ENCODE measurements at regions not wholly inside any gene's neighbourhood (a gene's known extent, or its start where the extent isn't known, plus 50 kb on each side); places are given as distances from the start of the nearest gene placed in this dataset.
"Not testable (repeated sequence)": the region's sequence is repeated elsewhere in the genome, so short reads cannot be mapped to it uniquely, and the experiment has no call there.

- TF ChIP-seq, protein P1, sequence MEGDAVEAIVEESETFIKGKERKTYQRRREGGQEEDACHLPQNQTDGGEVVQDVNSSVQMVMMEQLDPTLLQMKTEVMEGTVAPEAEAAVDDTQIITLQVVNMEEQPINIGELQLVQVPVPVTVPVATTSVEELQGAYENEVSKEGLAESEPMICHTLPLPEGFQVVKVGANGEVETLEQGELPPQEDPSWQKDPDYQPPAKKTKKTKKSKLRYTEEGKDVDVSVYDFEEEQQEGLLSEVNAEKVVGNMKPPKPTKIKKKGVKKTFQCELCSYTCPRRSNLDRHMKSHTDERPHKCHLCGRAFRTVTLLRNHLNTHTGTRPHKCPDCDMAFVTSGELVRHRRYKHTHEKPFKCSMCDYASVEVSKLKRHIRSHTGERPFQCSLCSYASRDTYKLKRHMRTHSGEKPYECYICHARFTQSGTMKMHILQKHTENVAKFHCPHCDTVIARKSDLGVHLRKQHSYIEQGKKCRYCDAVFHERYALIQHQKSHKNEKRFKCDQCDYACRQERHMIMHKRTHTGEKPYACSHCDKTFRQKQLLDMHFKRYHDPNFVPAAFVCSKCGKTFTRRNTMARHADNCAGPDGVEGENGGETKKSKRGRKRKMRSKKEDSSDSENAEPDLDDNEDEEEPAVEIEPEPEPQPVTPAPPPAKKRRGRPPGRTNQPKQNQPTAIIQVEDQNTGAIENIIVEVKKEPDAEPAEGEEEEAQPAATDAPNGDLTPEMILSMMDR (conservative IDR thresholded peaks at IDR 0.05; ENCODE audit: low read depth, low read length): no peak
- TF ChIP-seq EZH2 (IDR thresholded peaks at IDR 0.05; ENCODE audit: borderline replicate concordance, low read depth, low read length, poor library complexity, severe bottlenecking): no peak
- no peak overlapping the region for H3K4me3 ChIP-seq (ENCODE audit: low read depth, low read length, poor library complexity, severe bottlenecking)
- no TSS peak for BruUV-seq (replicated peaks)
- no peaks in the 10 kb centered on the region for H3K4me1 ChIP-seq (ENCODE audit: insufficient read depth, low read length, poor library complexity, severe bottlenecking)
- DNase-seq (ENCODE audit: low spot score): no peak
- CTCF ChIA-PET: no interaction called here
- H3K9me3 ChIP-seq (ENCODE audit: low read depth, low read length, poor library complexity, severe bottlenecking): no peaks in the 10 kb centered on the region
- H3K27me3 ChIP-seq (replicated peaks; ENCODE audit: insufficient read depth, low read depth, low read length, poor library complexity): no peaks in the 10 kb centered on the region
- H3K36me3 ChIP-seq (ENCODE audit: insufficient read depth, low read length, poor library complexity, severe bottlenecking): no peaks in the 10 kb centered on the region
- no peak overlapping the region for H3K27ac ChIP-seq (ENCODE audit: low read depth, low read length, poor library complexity, severe bottlenecking)
- POLR2A ChIA-PET (ENCODE audit: low non-redundant PET): no interaction called here
- intact Hi-C loops (cut with micrococcal nuclease; ENCODE audit: unreplicated experiment): no loop called here
Measured at GRCh38 chr6:144497650-144498049, 212.5 kb downstream of the UTRN start.

- no peak for TF ChIP-seq EZH2 (IDR thresholded peaks at IDR 0.05; ENCODE audit: borderline replicate concordance, low read depth, low read length, poor library complexity, severe bottlenecking)
- TF ChIP-seq, protein P1 (conservative IDR thresholded peaks at IDR 0.05; ENCODE audit: low read depth, low read length): no peak
- ChIA-PET CTCF (no interaction called here), POLR2A (ENCODE audit: low non-redundant PET) (no interaction called here)
- Histone ChIP-seq H3K4me3 (ENCODE audit: low read depth, low read length, poor library complexity, severe bottlenecking) (no peak overlapping the region), H3K27ac (ENCODE audit: low read depth, low read length, poor library complexity, severe bottlenecking) (no peak overlapping the region), H3K9me3 (ENCODE audit: low read depth, low read length, poor library complexity, severe bottlenecking) (no peaks in the 10 kb centered on the region), H3K36me3 (ENCODE audit: insufficient read depth, low read length, poor library complexity, severe bottlenecking) (no peaks in the 10 kb centered on the region), H3K4me1 (ENCODE audit: insufficient read depth, low read length, poor library complexity, severe bottlenecking) (no peaks in the 10 kb centered on the region), H3K27me3 (replicated peaks; ENCODE audit: insufficient read depth, low read depth, low read length, poor library complexity) (no peaks in the 10 kb centered on the region)
- BruUV-seq (replicated peaks): no TSS peak
- no peak for DNase-seq (ENCODE audit: low spot score)
- intact Hi-C loops (cut with micrococcal nuclease; ENCODE audit: unreplicated experiment): no loop called here
Measured at GRCh38 chr6:144500892-144501291, 215.8 kb downstream of the UTRN start.

GRCh38 chr6:144505214-144505613 lies 220.1 kb downstream of the UTRN start:
- H3K4me1 ChIP-seq (ENCODE audit: insufficient read depth, low read length, poor library complexity, severe bottlenecking); intact Hi-C loops (cut with micrococcal nuclease; ENCODE audit: unreplicated experiment); CTCF ChIA-PET; H3K36me3 ChIP-seq (ENCODE audit: insufficient read depth, low read length, poor library complexity, severe bottlenecking); H3K27ac ChIP-seq (ENCODE audit: low read depth, low read length, poor library complexity, severe bottlenecking); H3K9me3 ChIP-seq (ENCODE audit: low read depth, low read length, poor library complexity, severe bottlenecking); DNase-seq (ENCODE audit: low spot score); H3K4me3 ChIP-seq (ENCODE audit: low read depth, low read length, poor library complexity, severe bottlenecking); BruUV-seq (replicated peaks); POLR2A ChIA-PET (ENCODE audit: low non-redundant PET); H3K27me3 ChIP-seq (replicated peaks; ENCODE audit: insufficient read depth, low read depth, low read length, poor library complexity): not testable (repeated sequence)

DNA sequence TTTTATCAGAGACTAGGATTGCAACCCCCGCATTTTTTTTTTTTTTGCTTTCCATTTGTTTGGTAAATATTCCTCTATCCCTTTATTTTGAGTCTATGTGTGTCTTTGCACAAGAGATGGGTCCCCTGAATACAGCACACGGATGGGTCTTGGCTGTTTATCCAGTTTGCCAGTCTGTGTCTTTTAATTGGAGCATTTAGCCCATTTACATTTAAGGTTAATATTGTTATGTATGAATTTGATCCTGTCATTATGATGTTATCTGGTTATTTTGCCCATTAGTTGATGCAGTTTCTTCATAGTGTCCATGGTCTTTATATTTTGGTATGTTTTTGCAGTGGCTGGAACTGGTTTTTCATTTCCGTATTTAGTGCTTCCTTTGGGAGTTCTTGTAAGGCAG lies 220.9 kb downstream of the UTRN start:
- H3K4me1 ChIP-seq (ENCODE audit: insufficient read depth, low read length, poor library complexity, severe bottlenecking); H3K4me3 ChIP-seq (ENCODE audit: low read depth, low read length, poor library complexity, severe bottlenecking); H3K27ac ChIP-seq (ENCODE audit: low read depth, low read length, poor library complexity, severe bottlenecking); intact Hi-C loops (cut with micrococcal nuclease; ENCODE audit: unreplicated experiment); H3K36me3 ChIP-seq (ENCODE audit: insufficient read depth, low read length, poor library complexity, severe bottlenecking); CTCF ChIA-PET; POLR2A ChIA-PET (ENCODE audit: low non-redundant PET); H3K9me3 ChIP-seq (ENCODE audit: low read depth, low read length, poor library complexity, severe bottlenecking); H3K27me3 ChIP-seq (replicated peaks; ENCODE audit: insufficient read depth, low read depth, low read length, poor library complexity); BruUV-seq (replicated peaks); DNase-seq (ENCODE audit: low spot score): not testable (repeated sequence)

DNA sequence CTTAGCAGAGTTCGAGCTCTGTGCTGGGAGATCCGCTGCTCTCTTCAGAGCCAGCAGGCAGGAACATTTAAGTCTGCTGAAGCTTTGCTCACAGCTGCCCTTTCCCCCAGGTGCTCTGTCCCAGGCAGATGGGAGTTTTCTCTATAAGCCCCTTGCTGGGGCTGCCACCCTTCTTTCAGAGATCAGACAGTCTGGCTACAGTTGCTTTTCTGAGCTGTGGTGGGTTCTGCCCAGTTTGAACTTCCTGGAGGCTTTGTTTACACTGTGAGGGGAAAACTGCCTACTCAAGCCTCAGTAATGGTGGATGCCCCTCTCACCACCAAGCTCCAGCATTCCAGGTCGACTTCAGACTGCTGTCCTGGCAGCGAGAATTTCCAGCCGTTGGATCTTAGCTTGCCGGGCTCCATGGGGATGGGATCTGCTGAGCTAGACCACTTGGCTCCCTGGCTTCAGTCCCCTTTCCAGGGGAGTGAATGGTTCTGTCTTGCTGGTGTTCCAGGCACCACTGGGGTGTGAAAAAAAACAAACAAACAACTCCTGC lies 222.7 kb downstream of the UTRN start:
- H3K27ac ChIP-seq (ENCODE audit: low read depth, low read length, poor library complexity, severe bottlenecking); BruUV-seq (replicated peaks); H3K4me3 ChIP-seq (ENCODE audit: low read depth, low read length, poor library complexity, severe bottlenecking); DNase-seq (ENCODE audit: low spot score); CTCF ChIA-PET; H3K9me3 ChIP-seq (ENCODE audit: low read depth, low read length, poor library complexity, severe bottlenecking); H3K27me3 ChIP-seq (replicated peaks; ENCODE audit: insufficient read depth, low read depth, low read length, poor library complexity); H3K36me3 ChIP-seq (ENCODE audit: insufficient read depth, low read length, poor library complexity, severe bottlenecking); POLR2A ChIA-PET (ENCODE audit: low non-redundant PET); H3K4me1 ChIP-seq (ENCODE audit: insufficient read depth, low read length, poor library complexity, severe bottlenecking); intact Hi-C loops (cut with micrococcal nuclease; ENCODE audit: unreplicated experiment): not testable (repeated sequence)
